ENCODE measurements at regions not wholly inside any gene's neighbourhood (a gene's known extent, or its start where the extent isn't known, plus 50 kb on each side); places are given as distances from the start of the nearest gene placed in this dataset.

- TF ChIP-seq, protein P1, sequence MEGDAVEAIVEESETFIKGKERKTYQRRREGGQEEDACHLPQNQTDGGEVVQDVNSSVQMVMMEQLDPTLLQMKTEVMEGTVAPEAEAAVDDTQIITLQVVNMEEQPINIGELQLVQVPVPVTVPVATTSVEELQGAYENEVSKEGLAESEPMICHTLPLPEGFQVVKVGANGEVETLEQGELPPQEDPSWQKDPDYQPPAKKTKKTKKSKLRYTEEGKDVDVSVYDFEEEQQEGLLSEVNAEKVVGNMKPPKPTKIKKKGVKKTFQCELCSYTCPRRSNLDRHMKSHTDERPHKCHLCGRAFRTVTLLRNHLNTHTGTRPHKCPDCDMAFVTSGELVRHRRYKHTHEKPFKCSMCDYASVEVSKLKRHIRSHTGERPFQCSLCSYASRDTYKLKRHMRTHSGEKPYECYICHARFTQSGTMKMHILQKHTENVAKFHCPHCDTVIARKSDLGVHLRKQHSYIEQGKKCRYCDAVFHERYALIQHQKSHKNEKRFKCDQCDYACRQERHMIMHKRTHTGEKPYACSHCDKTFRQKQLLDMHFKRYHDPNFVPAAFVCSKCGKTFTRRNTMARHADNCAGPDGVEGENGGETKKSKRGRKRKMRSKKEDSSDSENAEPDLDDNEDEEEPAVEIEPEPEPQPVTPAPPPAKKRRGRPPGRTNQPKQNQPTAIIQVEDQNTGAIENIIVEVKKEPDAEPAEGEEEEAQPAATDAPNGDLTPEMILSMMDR (IDR thresholded peaks at IDR 0.05; ENCODE audit: insufficient read depth, low read length) = no peak
- TF ChIP-seq GABPA (IDR thresholded peaks at IDR 0.05; ENCODE audit: low read depth) (no peak), POLR2AphosphoS5 (IDR thresholded peaks at IDR 0.05; ENCODE audit: low read depth) (no peak)
Observed at GRCh38 chr1:65510961-65511360, 90.5 kb downstream of the LEPR start.

All from HL-60 (cell line).